ENCODE measurements at regions not wholly inside any gene's neighbourhood (a gene's known extent, or its start where the extent isn't known, plus 50 kb on each side); places are given as distances from the start of the nearest gene placed in this dataset.

GRCh38 chr5:72630721-72631120 is 123.5 kb upstream of the ZNF366 start:
- TF ChIP-seq, protein P1, sequence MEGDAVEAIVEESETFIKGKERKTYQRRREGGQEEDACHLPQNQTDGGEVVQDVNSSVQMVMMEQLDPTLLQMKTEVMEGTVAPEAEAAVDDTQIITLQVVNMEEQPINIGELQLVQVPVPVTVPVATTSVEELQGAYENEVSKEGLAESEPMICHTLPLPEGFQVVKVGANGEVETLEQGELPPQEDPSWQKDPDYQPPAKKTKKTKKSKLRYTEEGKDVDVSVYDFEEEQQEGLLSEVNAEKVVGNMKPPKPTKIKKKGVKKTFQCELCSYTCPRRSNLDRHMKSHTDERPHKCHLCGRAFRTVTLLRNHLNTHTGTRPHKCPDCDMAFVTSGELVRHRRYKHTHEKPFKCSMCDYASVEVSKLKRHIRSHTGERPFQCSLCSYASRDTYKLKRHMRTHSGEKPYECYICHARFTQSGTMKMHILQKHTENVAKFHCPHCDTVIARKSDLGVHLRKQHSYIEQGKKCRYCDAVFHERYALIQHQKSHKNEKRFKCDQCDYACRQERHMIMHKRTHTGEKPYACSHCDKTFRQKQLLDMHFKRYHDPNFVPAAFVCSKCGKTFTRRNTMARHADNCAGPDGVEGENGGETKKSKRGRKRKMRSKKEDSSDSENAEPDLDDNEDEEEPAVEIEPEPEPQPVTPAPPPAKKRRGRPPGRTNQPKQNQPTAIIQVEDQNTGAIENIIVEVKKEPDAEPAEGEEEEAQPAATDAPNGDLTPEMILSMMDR (optimal IDR thresholded peaks at IDR 0.05 in 1 of 3, IDR thresholded peaks at IDR 0.05 in 1 of 3, conservative IDR thresholded peaks at IDR 0.05 in 1 of 3; ENCODE audit: extremely low read depth in 1 of 3, insufficient read depth in 2 of 3, low read length in 3 of 3) = no peak
- TF ChIP-seq EZH2 (IDR thresholded peaks at IDR 0.05; ENCODE audit: low read length) = no peak
